GM21737 (cell line): ENCODE measurements at regions not wholly inside any gene's neighbourhood (a gene's known extent, or its start where the extent isn't known, plus 50 kb on each side); places are given as distances from the start of the nearest gene placed in this dataset.
"Not testable (repeated sequence)": the region's sequence is repeated elsewhere in the genome, so short reads cannot be mapped to it uniquely, and the experiment has no call there.

Experiments
- ATAC-seq: cut with Tn5 transposase; IDR thresholded peaks from one replicate; pipeline ENCODE4 v1.9.1; 2021; ENCODE audit warnings: mild to moderate bottlenecking, moderate library complexity; ENCODE audit not compliant: unreplicated experiment

- ATAC-seq: no peak
These were observed 870.6 kb downstream of the TMEM121 start for GRCh38 chr14:106396999-106397398.

- not testable (repeated sequence) for ATAC-seq
These were observed 872.5 kb downstream of the TMEM121 start for GRCh38 chr14:106398931-106399331.

DNA sequence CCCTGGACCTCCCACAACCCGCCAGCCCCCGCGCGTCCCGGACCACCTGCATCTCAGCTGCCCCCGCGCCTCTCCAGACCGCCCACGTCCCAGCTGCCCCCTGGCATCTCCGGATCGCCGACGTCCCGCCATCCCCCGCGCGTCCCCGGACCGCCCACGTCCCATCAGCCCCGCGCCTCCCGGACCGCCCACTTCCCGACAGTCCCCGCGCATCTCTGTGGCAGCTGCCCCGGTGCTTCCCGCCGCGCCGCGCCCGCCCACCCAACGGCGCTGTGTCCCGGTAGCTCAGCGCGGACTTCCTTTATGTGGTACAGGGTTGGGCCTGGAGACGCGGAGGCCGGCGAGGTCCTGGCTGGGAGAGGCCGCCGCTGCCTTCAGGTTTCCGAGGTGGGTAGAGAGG is 874.9 kb downstream of the TMEM121 start:
- not testable (repeated sequence) for ATAC-seq

- not testable (repeated sequence) for ATAC-seq
These were observed 883.8 kb downstream of the TMEM121 start for GRCh38 chr14:106410229-106410628.

- no peak for ATAC-seq
These were observed 888.1 kb downstream of the TMEM121 start for GRCh38 chr14:106414464-106414863.

DNA sequence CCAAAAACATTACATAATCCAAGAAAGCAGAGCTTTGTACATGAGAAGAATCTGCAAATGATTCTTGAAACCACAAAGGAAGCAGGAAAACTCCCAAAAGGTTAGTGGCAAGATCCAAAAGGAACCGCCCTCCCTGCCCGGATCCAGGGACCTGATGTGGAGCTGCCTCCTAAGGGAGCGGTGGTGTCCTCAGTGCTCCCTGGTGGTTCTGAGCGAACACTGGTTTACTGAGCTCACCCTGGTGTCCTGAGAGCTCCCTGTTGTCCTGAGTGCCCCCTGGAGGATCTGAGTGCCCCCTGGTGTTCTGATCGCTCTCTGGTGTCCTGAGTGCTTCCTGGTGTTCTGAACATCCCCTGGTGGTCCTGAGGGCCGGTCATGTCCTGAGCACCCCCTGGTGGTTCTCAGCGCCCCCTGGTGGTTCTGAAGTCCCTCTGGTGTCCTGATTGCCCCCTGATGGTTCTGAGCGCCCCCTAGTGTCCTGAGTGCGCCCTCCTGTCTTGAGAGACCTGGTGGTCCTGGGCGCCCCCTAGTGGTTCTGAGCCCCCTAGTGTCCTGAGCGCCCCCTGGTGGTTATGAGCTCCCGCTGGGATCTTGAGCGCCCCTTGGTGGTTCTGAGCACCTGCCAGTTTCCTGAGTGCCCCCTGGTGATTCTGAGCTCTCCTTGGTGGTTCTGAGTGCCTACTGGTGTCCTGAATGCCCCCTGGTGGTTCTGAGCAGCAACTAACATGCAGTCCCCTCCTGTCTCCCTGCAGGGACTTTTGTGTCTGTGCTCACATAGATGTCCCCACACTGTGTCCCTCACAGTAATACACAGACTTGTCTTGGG is 891.1 kb downstream of the TMEM121 start:
- ATAC-seq: peak; percentile 89

- no peak for ATAC-seq
These were observed 893.1 kb downstream of the TMEM121 start for GRCh38 chr14:106419376-106419965.

DNA sequence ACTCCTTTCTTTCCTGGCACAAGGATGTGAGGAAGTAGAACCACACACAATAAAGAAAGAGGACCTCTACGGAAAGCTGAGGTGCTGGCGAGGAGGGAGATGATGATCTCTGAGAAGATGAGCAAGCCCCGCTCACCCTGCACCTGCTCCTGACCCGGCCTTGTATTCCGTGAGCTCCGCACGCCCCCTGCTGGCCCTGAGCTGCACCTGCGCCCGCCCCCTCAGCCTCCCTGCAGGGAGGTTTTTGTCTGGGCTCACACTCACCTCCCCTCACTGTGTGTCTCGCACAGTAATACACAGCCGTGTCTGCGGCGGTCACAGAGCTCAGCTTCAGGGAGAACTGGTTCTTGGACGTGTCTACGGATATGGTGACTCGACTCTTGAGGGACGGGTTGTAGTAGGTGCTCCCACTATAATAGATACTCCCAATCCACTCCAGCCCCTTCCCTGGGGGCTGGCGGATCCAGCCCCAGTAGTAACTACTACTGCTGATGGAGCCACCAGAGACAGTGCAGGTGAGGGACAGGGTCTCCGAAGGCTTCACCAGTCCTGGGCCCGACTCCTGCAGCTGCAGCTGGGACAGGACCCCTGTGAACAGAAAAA is 895.1 kb downstream of the TMEM121 start:
- ATAC-seq: not testable (repeated sequence)

DNA sequence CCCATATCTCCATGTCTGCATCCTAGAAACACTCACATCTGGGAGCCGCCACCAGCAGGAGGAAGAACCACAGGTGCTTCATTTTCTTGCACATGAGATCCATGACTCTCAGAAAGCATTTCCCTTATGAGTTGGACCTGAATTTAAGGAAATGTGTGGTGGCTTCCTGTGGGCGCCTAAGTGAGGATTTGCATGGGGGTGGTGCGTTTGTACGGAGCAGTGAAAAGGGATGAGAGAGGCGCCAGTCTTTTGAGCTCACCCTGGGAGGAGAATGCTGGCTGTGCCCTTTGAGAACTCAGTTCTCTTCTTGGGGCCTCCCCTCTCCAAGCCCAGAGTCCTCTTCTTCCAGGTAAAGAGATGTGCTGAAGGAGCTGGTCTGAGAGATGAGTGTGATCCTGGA is 895.7 kb downstream of the TMEM121 start:
- no peak for ATAC-seq

- ATAC-seq: not testable (repeated sequence)
These were observed 898.8 kb downstream of the TMEM121 start for GRCh38 chr14:106425150-106425549.

GRCh38 chr14:106436310-106436905 is 910.0 kb downstream of the TMEM121 start:
- no peak for ATAC-seq

- no peak for ATAC-seq
These were observed 916.5 kb downstream of the TMEM121 start for GRCh38 chr14:106442857-106443256.

- ATAC-seq: no peak
These were observed 928.6 kb downstream of the TMEM121 start for GRCh38 chr14:106455026-106455425.

DNA sequence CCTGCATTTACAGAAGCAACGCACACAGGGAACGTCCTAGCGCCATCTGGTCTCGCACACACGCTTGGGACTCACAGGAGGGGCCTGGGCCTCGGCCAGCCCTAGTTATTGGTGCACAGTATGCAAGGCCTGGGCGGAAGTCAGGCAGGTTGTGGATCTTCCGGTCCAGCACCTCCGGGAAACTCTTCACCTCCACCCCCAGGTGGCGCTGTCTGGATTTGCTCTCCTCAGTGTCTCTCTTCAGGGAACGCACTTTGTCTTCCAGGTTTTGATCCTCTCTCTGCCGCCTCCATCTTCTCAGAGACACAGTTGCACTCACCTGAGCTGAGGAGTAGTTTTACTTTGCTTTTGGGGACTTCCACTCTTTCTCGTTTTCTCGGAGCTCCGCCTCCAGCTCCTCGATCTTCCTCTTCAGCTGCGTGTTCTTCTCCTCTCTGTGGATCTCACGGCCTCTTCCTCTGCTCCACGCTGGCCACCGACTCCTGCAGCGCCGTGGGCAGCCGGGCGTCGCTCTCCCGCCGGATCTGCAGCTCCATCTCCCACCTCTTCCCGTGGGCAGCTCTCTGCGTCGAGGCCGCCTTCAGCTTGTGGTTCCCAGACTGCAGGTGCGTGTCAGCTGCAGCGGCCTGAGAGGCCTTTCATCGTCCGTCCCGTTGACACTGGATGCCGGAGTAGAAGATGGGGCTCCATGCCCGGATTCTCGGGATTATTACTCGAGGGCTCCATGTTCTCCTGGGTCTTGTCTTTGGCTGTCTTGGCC is 933.8 kb downstream of the TMEM121 start:
- ATAC-seq: no peak

GRCh38 chr14:106460916-106461315 is 934.5 kb downstream of the TMEM121 start:
- ATAC-seq: no peak

DNA sequence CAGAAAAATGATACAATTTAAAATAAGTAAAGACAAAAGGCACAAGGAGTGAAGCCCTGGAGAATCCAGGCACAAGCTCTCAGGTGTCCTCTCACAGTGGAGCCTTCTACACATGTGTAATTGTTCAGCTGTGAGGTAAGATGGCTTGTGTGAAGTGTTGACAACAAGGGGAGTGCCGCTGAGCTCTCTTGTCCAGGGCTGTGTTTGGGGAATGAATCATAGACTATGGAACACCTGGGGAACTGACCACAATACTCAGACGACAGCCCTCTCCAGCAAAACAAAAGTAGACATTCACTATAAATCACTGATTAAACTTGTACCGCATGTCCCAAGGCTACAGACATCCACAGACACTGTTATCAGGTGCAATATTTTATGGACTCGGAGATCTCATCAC is 940.1 kb downstream of the TMEM121 start:
- ATAC-seq: not testable (repeated sequence)

DNA sequence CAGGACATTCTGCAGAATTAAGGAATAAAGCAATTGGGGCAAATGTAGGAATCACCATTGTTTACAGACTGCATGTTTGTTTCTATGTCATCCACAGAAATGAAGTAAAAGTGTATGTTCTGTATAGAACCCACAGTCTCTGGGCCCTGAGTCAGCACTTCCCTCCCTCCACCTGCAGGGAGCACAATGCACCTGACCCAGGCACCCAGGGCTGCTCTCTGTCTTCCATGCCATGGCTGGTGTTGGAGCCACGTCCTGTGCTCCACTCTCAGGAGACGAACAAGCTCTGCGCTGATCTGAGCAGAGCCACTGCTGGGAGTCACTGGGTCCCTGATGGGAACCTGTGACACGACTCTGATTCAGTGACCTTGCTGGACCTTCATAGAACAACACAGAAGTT is 942.5 kb downstream of the TMEM121 start:
- not testable (repeated sequence) for ATAC-seq

DNA sequence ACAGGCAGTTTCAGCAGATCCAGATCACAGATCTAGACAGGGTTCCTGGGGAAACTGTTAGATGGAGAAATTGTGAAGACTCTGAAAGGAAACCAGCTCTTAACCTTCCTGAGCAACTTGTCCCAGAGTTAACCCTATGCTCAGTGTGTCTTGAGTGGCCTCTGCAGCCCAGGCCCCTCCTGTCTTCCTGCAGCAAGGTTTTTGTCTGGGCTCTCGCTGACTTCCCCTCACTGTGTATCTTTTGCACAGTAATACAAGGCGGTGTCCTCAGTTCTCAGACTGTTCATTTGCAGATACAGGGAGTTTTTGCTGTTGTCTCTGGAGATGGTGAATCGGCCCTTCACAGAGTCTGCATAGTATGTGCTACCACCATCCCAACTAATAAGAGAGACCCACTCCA is 943.6 kb downstream of the TMEM121 start:
- not testable (repeated sequence) for ATAC-seq

GRCh38 chr14:106474261-106475028 is 948.1 kb downstream of the TMEM121 start:
- not testable (repeated sequence) for ATAC-seq

- not testable (repeated sequence) for ATAC-seq
These were observed 948.8 kb downstream of the TMEM121 start for GRCh38 chr14:106475214-106475613.
